ENCODE measurements at regions not wholly inside any gene's neighbourhood (a gene's known extent, or its start where the extent isn't known, plus 50 kb on each side); places are given as distances from the start of the nearest gene placed in this dataset.
"Not testable (repeated sequence)": the region's sequence is repeated elsewhere in the genome, so short reads cannot be mapped to it uniquely, and the experiment has no call there.

- DNase-seq (no peak), ATAC-seq (ENCODE audit: poor library complexity) (peak; percentile 20)
- intact Hi-C loops (cut with DNase I), result loop anchor here (10.0 kb wide), 1 partner anchor 187 kb away; the partner anchor contains the start of gene FAM43A
Observed at GRCh38 chr3:194871864-194872668, 186.4 kb downstream of the FAM43A start.

GRCh38 chr3:194872669-194872977, 186.9 kb downstream of the FAM43A start:
- intact Hi-C loops (cut with DNase I), result loop anchor here (10.0 kb wide), 1 partner anchor 188 kb away; the partner anchor contains the start of gene FAM43A
- no peak for ATAC-seq (ENCODE audit: poor library complexity)
- DNase-seq, result no peak

- not testable (repeated sequence) for DNase-seq; ATAC-seq (ENCODE audit: poor library complexity)
- intact Hi-C loops (cut with DNase I), result loop anchor here (10.0 kb wide), 1 partner anchor 189 kb away; the partner anchor contains the start of gene FAM43A
Observed at GRCh38 chr3:194873474-194873873, 187.8 kb downstream of the FAM43A start.

- DNase-seq (no peak), ATAC-seq (ENCODE audit: poor library complexity) (no peak)
- intact Hi-C loops (cut with DNase I), result loop anchor here (10.0 kb wide), 1 partner anchor 189 kb away; the partner anchor contains the start of gene FAM43A
Observed at GRCh38 chr3:194874206-194874605, 188.5 kb downstream of the FAM43A start.

- intact Hi-C loops (cut with DNase I), result loop anchor here (10.0 kb wide), 1 partner anchor 190 kb away; the partner anchor contains the start of gene FAM43A
- DNase-seq (no peak), ATAC-seq (ENCODE audit: poor library complexity) (no peak)
Observed at GRCh38 chr3:194874783-194875182, 189.1 kb downstream of the FAM43A start.

- ATAC-seq (ENCODE audit: poor library complexity) (no peak), DNase-seq (no peak)
- intact Hi-C loops (cut with DNase I), result loop anchor here (10.0 kb wide), 1 partner anchor 191 kb away; the partner anchor contains the start of gene FAM43A
Observed at GRCh38 chr3:194875581-194876402, 190.1 kb downstream of the FAM43A start.

GRCh38 chr3:194876403-194877095, 190.9 kb downstream of the FAM43A start:
- intact Hi-C loops (cut with DNase I), result loop anchor here (10.0 kb wide), 1 partner anchor 192 kb away; the partner anchor contains the start of gene FAM43A
- ATAC-seq (ENCODE audit: poor library complexity) (no peak), DNase-seq (no peak)

- peak; percentile 18 for ATAC-seq (ENCODE audit: poor library complexity)
- intact Hi-C loops (cut with DNase I), result loop anchor here (10.0 kb wide), 1 partner anchor 193 kb away; the partner anchor contains the start of gene FAM43A
- DNase-seq, result no peak
Observed at GRCh38 chr3:194877291-194878119, 191.8 kb downstream of the FAM43A start.

- peak; percentile 3 for ATAC-seq (ENCODE audit: poor library complexity)
- peak; percentile 71 for DNase-seq
- intact Hi-C loops (cut with DNase I), result loop anchor here (10.0 kb wide), 1 partner anchor 195 kb away; the partner anchor contains the start of gene FAM43A
Observed at GRCh38 chr3:194879126-194879877, 193.6 kb downstream of the FAM43A start.

GRCh38 chr3:194879991-194880939, 194.6 kb downstream of the FAM43A start:
- intact Hi-C loops (cut with DNase I), result loop anchor here (10.0 kb wide), 1 partner anchor 195 kb away; the partner anchor contains the start of gene FAM43A
- peak; percentile 82 for ATAC-seq (ENCODE audit: poor library complexity)
- peak; percentile 87 for DNase-seq

GRCh38 chr3:194880940-194881925, 195.6 kb downstream of the FAM43A start:
- peak; percentile 16 for ATAC-seq (ENCODE audit: poor library complexity)
- no peak for DNase-seq

GRCh38 chr3:194884649-194885315, 199.1 kb downstream of the FAM43A start:
- intact Hi-C loops (cut with DNase I), result no loop called here
- no peak for DNase-seq
- no peak for ATAC-seq (ENCODE audit: poor library complexity)

More at GRCh38 chr3:194880940-194881925, 195.6 kb downstream of the FAM43A start:
- intact Hi-C loops (cut with DNase I), result no loop called here

- no peak for DNase-seq
- intact Hi-C loops (cut with DNase I), result no loop called here
- no peak for ATAC-seq (ENCODE audit: poor library complexity)
Observed at GRCh38 chr3:194885766-194886165, 200.1 kb downstream of the FAM43A start.

- intact Hi-C loops (cut with DNase I), result no loop called here
- DNase-seq, result no peak
- ATAC-seq (ENCODE audit: poor library complexity), result no peak
Observed at GRCh38 chr3:194886836-194887235, 201.2 kb downstream of the FAM43A start.

Data from Right ventricle myocardium superior (tissue), 1 donor.